NCI-H526 (cell line): ENCODE measurements at regions not wholly inside any gene's neighbourhood (a gene's known extent, or its start where the extent isn't known, plus 50 kb on each side); places are given as distances from the start of the nearest gene placed in this dataset.

Experiments
- DNase-seq, 2 experiments: peaks; one replicate each; lab custom pipeline; 2025; lab: John Stamatoyannopoulos, UW

DNA sequence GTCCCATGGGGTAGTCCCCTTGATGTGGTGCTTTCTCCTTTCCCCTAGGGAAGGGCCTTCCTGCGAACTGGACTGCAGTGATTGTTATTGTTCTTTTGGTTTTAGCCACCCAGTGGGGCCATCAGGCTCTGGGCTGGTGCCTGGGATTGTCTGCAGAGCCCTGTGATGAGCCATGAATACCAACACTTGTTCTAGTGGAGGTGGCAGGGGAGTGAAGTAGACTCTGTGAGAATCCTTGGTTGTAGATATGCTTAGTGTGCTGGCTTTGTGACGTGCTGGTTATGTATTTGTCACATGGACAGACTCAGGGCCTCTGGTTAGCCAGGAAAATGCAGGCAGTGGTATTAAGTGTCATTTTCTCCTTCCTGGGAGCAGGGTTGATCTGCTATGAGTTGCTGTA is 51.8 kb upstream of the NDUFB4 start:
- no peak for DNase-seq

DNA sequence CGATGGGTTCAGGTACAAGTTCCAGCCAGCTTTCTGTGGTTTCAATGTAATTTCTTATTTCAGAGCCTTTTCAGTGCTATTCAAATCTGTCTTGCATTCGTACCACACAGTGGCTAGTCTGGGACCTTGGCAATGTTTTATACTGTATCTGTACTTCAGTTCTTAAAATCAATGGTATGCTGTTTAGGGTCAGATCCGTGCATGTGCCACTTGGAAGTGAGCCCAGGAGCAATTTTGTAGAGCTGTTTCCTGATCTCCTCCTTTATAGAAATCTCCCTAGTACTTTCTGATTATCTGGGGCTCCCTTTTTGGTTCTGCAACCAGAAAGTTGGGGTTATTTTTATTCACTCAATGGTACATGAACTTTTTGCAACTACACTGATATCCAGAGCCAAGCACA is 59.5 kb upstream of the NDUFB4 start:
- no peak for DNase-seq

DNA sequence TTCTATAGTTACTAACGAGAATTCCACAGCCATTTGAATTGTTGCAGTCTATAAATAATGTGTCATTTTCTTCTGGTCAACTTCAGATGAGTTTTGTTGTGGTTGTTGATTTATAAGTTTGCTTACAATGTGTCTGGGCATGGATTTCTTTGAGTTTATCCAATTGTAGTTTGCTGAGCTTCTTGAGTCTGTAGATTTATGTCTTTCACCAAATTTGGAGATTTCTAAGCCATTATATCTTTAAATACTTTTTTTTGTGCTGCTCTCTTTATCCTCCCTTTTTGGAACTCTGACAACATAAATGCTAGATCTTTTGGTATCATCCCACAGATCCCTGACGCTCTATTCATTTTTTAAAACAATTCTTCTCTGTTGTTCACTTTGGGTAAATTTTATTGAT is 63.2 kb upstream of the NDUFB4 start:
- DNase-seq, result no peak

DNA sequence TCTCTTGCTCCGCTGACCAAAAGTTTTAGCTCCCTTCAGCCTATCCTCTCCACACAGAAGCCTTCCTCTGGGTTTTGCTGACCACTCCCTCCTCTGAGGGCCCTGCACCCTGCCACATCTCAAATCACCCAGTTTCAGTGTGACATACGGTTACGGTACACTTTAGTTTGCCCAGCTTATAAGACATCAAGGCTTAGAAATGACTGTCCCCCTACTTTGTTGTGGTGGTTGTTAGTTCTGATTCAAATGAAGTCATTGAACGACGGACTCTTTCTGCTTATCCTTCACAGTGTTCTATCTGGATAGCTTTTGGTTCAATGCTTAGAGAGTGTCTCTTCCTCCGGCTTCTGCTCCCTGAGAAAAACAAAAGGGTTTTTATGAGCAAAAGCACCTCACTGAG is 68.0 kb upstream of the NDUFB4 start:
- DNase-seq, result no peak

DNA sequence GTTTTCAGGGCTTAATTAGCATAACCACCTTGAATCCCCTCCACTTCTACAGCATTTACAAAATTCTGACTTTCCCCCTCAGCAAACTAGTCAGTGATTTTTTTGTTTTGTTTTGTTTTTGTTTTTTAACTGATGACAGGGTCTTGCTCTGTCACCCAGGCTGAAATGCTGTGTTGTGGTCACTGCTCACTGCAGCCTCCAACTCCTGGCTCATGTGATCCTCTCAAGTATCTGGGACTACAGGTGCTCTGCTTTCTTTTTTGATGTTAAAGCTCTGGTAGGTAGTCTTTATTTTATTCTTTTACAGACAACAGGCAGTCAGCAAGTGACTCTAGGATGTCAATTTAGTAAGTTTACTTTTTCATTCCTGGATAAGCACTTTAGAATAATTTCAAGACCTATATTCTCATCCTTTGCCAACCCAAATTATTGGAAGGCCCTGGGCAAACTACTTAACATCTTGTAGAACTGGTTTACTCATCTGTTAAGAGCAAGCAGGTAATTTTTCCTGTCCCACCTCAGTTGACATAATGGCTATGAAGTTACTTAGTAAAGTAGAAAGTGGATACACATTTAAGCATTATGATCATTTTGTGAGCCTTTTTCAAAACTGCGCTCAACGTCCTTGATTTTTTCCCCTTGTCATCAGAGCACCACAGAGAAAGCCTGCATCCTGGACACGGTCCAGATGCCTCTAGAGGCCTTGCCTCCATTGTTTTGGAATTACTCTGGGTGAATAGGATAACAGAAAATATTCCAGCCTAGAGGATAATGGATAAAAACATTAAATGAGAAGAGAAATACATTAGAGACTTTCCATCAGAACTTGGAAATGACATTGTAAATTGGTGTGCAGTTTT is 69.9 kb upstream of the NDUFB4 start:
- no peak for DNase-seq

DNA sequence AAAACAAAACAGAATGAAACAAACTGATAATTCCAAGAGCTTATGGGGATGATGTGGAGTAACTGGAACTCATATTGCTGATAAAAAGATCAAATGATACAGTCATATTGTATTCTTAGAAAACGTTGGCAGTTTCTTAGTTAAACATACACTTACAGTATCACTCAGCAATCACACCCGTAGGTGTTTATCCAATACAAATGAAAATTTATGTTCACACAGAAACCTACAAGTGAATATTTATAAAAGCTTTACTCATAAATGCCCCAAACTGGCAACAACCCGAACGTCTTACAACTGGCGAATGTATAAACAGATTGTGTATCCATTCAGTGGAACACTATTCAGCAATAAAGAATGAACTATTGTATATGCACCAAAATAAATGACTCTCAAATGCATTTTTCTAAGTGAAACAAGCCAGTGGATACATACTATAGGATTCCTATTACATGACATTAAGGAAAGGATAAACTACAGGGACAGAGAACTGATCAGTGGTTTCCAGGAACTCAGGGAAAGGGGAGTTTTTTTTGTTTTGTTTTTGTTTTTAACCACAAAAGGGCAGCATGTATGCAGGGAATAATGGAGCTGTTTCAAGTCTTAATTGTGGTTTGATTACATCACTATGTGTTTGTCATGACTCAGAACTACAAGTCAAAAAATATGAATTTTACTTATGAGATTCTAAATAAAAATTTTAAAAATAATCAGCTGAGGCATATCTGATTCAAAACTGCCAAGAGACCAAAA is 71.8 kb upstream of the NDUFB4 start:
- DNase-seq, result no peak

DNA sequence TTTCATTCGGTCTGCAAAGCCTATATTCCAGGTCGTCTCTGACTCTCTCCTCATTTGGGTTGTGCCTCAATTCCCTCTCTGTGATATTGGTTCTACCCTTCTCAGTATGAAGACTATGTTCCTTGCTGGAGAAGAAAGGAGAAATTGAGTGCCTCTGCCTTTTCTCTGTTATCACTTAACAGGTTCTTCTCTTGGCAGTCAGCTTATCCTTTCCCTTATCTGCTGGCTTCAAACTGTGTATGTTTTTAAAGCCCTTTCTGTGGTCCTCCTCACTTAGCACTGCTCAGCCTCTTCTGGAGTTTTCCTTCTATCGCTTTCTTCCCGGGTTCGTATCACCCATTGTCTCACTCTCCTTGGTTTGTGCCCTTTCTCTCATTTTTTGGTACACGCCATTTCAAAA is 65.3 kb upstream of the FSTL1 start:
- DNase-seq, result no peak

DNA sequence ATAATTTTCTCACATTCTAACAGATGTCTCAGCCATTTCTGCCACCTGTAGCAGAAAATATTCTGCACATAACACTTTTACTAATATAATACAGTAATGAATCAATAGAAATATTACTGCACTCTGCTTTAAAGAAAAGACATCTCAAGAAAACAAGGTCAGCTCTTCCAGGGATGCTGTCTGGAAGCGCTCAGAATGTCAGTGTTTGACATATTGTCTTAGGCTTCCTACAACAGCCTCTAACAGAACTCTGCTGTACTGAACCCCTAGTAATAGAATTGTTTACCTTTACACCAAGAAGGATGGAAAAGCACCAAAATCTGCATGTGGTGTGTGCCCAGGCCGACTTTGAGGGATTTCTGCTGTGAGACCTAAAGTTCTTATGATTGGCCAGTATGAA is 61.9 kb upstream of the FSTL1 start:
- no peak for DNase-seq

- DNase-seq, result peak; percentile 20 to 70
Observed at GRCh38 chr3:120506828-120507774, 56.3 kb upstream of the FSTL1 start.

GRCh38 chr3:120506076-120506827 is 55.5 kb upstream of the FSTL1 start:
- DNase-seq, result peak; percentile 42 to 73

GRCh38 chr3:120503727-120504616 is 53.2 kb upstream of the FSTL1 start:
- no peak for DNase-seq

- DNase-seq, result no peak
Observed at GRCh38 chr3:120502116-120502515, 51.3 kb upstream of the FSTL1 start.
